ENCODE measurements at regions not wholly inside any gene's neighbourhood (a gene's known extent, or its start where the extent isn't known, plus 50 kb on each side); places are given as distances from the start of the nearest gene placed in this dataset.
"Not testable (repeated sequence)": the region's sequence is repeated elsewhere in the genome, so short reads cannot be mapped to it uniquely, and the experiment has no call there.

DNA sequence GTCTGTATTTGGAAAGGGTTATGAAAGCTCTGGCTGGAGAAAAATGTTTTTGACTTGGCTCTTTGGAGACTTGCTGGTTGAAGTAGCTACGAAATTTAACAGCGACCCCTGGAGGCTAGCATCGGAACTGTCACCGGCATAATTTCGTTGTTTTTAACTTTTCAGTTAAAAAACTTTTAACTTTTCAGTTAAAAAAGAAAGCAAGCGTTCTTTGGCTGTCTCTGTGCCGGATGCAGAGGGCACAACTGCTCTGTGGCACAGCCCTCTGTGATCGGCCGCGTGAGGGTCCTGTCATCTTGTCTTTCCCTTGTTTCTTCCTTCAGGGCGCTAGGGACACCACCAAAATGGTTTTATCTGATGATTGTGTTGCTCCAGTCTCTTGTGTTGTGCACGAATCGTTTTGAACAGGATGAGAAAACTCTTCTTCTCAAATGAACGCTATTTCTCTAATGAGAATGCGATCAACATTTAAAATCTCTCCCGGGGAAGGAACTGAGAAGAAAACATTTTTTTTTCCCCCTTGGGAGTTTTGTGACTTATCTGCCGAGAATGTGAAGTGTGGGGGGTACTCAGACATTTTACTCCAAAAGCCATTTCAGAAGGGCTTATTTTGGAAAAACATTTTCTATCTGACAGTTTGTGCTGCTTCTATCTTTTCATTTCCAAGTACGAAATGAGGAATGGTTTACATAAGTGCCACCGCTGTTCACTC, 57.1 kb downstream of the ADCYAP1 start:
- Mint-ChIP-seq H3K9me3 (no peaks in the 10 kb centered on the region), H3K4me3 (peak overlapping the region; percentile 0 to 65 (median 26)), H3K36me3 (no peaks in the 10 kb centered on the region), H3K4me1 (peaks cover 1 to 7% (median 5%) of the 10 kb centered on the region in 4 donors), H3K27me3 (peaks cover 10 to 44% (median 12%) of the 10 kb centered on the region in 5 donors), H3K27ac (peak overlapping the region in 3 of 10 donors; percentile 3 to 34 (median 19))
- POLR2A ChIA-PET, result no interaction called here
- peak in 1 of 2 donors; percentile 33 for ATAC-seq
- peak in 9 of 10 donors; percentile 2 to 70 (median 38) for DNase-seq

- DNase-seq, result no peak
- Mint-ChIP-seq H3K4me1 (peaks cover 1 to 7% (median 5%) of the 10 kb centered on the region in 4 donors), H3K27me3 (peaks cover 11 to 39% (median 11%) of the 10 kb centered on the region in 5 donors), H3K36me3 (no peaks in the 10 kb centered on the region), H3K4me3 (no peak overlapping the region), H3K27ac (no peak overlapping the region), H3K9me3 (no peaks in the 10 kb centered on the region)
- POLR2A ChIA-PET, result no interaction called here
- no peak for ATAC-seq
These were observed 58.6 kb downstream of the ADCYAP1 start for GRCh38 chr18:963276-963675.

DNA sequence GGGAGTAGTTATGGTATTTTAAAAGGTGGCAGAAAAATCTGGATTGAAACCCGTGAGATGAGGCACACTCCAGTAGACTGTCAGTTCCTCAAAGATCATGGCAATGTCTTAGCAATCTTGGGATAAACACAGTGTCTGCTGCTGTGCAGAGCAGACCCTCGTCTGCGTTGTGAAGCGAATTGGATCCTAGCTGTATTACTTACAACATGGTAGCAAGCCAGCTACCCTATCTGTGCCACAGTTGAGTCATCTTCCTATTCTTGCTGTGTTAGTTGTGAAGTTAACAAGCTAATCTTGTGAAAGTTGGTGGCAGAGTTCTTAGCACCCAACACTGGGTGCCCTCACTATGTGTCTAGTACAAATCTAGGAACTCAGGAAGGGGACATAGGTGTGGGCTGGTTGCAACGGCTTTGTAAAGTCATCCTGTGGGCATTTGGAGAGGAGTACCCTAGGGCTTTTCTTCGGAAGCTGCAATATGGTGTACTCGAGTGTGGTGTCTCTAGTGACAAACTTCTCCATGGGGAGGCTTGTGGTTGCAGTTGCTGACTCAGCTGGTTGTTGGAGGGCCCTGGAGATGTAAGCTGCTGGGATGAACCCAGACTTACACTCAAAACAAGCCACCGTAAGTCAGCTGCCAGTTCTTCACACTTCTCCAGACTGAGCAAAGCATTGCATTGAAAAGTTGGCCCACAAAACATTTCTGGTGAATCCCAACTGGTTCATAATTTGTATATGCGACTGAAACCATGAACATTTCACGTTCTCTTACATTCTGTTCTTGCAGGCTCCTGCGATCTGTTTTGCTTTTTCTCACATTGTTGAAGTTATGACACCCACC, 61.5 kb downstream of the ADCYAP1 start:
- Mint-ChIP-seq H3K36me3 (no peaks in the 10 kb centered on the region), H3K4me3 (no peak overlapping the region), H3K27ac (peak overlapping the region in 1 of 10 donors; percentile 53), H3K27me3 (peaks cover 6 to 32% (median 9%) of the 10 kb centered on the region in 5 donors), H3K4me1 (peaks cover 1 to 7% (median 5%) of the 10 kb centered on the region in 4 donors), H3K9me3 (peaks cover 0 to 7% (median 0%) of the 10 kb centered on the region in 9 donors)
- DNase-seq, result no peak
- POLR2A ChIA-PET, result no interaction called here
- ATAC-seq, result no peak

- H3K27me3 Mint-ChIP-seq, result peaks cover 6 to 32% (median 9%) of the 10 kb centered on the region in 5 donors
- peaks cover 0 to 7% (median 0%) of the 10 kb centered on the region in 9 donors for H3K9me3 Mint-ChIP-seq
- H3K4me1 Mint-ChIP-seq, result peaks cover 0 to 2% (median 1%) of the 10 kb centered on the region in 4 donors
- DNase-seq, result no peak
- peak overlapping the region in 1 of 10 donors; percentile 53 for H3K27ac Mint-ChIP-seq
- ATAC-seq, result no peak
- POLR2A ChIA-PET, result no interaction called here
- no peaks in the 10 kb centered on the region for H3K36me3 Mint-ChIP-seq
- H3K4me3 Mint-ChIP-seq, result no peak overlapping the region
These were observed 62.3 kb downstream of the ADCYAP1 start for GRCh38 chr18:966759-967576.

DNA sequence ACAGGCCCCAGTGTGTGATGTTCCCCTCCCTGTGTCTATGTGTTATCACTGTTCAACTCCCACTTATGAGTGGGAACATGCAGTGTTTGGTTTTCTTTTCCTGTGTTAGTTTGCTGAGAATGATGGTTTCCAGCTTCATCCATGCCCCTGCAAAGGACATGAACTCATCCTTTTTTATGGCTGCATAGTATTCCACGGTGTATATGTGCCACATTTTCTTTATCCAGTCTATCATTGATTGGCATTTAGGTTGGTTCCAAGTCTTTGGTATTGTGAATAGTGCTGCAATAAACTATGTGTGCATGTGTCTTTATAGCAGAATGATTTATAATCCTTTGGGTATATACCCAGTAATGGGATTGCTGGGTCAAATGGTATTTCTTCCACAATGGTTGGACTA, 64.2 kb downstream of the ADCYAP1 start:
- peaks cover 1 to 21% (median 5%) of the 10 kb centered on the region in 5 donors for H3K27me3 Mint-ChIP-seq
- POLR2A ChIA-PET, H3K27ac Mint-ChIP-seq, H3K4me3 Mint-ChIP-seq, H3K36me3 Mint-ChIP-seq, H3K9me3 Mint-ChIP-seq, ATAC-seq, H3K4me1 Mint-ChIP-seq, DNase-seq: not testable (repeated sequence)

- H3K4me3 Mint-ChIP-seq, DNase-seq, H3K4me1 Mint-ChIP-seq, POLR2A ChIA-PET, H3K36me3 Mint-ChIP-seq, H3K9me3 Mint-ChIP-seq, ATAC-seq: not testable (repeated sequence)
- Mint-ChIP-seq H3K27me3 (peaks cover 1 to 18% (median 5%) of the 10 kb centered on the region in 5 donors), H3K27ac (peak overlapping the region in 1 of 10 donors; percentile 69)
These were observed 64.6 kb downstream of the ADCYAP1 start for GRCh38 chr18:969311-969710.

- not testable (repeated sequence) for ATAC-seq, H3K4me3 Mint-ChIP-seq, DNase-seq
These were observed 69.9 kb downstream of the ADCYAP1 start for GRCh38 chr18:974606-975005.

GRCh38 chr18:976393-977128, 71.9 kb downstream of the ADCYAP1 start:
- H3K36me3 Mint-ChIP-seq, result peaks cover 2 to 17% (median 5%) of the 10 kb centered on the region in 3 donors
- peaks cover 3 to 13% (median 8%) of the 10 kb centered on the region in 5 donors for H3K27me3 Mint-ChIP-seq
- H3K4me3 Mint-ChIP-seq, result peak overlapping the region in 3 of 10 donors; percentile 0 to 66 (median 9)
- POLR2A ChIA-PET, DNase-seq, H3K4me1 Mint-ChIP-seq, ATAC-seq: not testable (repeated sequence)
- H3K27ac Mint-ChIP-seq, result peak overlapping the region in 1 of 10 donors; percentile 53
- H3K9me3 Mint-ChIP-seq, result peaks cover 0 to 30% (median 21%) of the 10 kb centered on the region in 9 donors

More at GRCh38 chr18:974606-975005, 69.9 kb downstream of the ADCYAP1 start:
- Mint-ChIP-seq H3K27me3 (peaks cover 3 to 24% (median 11%) of the 10 kb centered on the region in 5 donors), H3K36me3 (peaks cover 2 to 17% (median 5%) of the 10 kb centered on the region in 3 donors), H3K9me3 (peaks cover 0 to 33% (median 23%) of the 10 kb centered on the region in 9 donors)
- H3K27ac Mint-ChIP-seq, POLR2A ChIA-PET, H3K4me1 Mint-ChIP-seq: not testable (repeated sequence)

GRCh38 chr18:977327-977726, 72.7 kb downstream of the ADCYAP1 start:
- Mint-ChIP-seq H3K27me3 (peaks cover 3 to 13% (median 8%) of the 10 kb centered on the region in 5 donors), H3K36me3 (peaks cover 2 to 17% (median 5%) of the 10 kb centered on the region in 3 donors), H3K4me3 (peak overlapping the region in 2 of 10 donors; percentile 9 to 66), H3K9me3 (peaks cover 0 to 30% (median 21%) of the 10 kb centered on the region in 9 donors)
- POLR2A ChIA-PET, H3K4me1 Mint-ChIP-seq, ATAC-seq, H3K27ac Mint-ChIP-seq, DNase-seq: not testable (repeated sequence)

DNA sequence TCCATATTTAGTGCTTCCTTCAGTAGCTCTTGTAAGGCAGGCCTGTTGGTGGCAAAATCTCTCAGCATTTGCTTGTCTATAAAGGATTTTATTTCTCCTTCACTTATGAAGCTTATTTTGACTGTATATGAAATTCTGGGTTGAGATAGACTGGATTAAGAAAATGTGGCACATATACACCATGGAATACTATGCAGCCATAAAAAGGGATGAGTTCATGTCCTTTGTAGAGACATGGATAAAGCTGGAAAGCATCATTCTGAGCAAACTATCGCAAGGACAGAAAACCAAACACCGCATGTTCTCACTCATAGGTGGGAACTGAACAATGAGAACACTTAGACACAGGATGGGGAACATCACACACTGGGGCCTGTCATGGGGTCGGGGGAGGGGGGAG, 73.1 kb downstream of the ADCYAP1 start:
- H3K4me3 Mint-ChIP-seq, H3K4me1 Mint-ChIP-seq, DNase-seq, ATAC-seq, H3K27ac Mint-ChIP-seq, POLR2A ChIA-PET: not testable (repeated sequence)
- Mint-ChIP-seq H3K36me3 (peaks cover 2 to 17% (median 5%) of the 10 kb centered on the region in 3 donors), H3K27me3 (peaks cover 3 to 13% (median 8%) of the 10 kb centered on the region in 5 donors), H3K9me3 (peaks cover 0 to 30% (median 21%) of the 10 kb centered on the region in 9 donors)

DNA sequence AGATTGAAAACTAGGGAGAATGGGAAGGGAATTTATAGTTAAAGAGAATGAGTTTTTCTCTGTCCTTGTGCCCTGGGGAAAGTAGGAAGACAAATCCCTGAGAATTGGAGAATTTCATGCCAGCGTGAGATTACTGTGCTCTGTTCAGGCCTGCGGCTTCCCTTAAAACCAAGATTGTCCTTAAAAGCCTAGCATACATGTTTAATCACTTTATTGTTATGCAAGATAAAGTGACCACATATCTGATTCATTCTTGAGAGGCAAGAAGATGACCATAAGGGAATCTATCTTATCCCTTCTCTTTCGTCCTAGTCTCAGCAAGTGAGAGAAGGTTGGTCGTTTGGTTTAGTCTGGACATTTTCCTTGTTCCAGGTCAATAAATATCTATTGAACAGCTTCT, 75.9 kb downstream of the ADCYAP1 start:
- POLR2A ChIA-PET, result no interaction called here

More for the DNA sequence above, 75.9 kb downstream of the ADCYAP1 start:
- Mint-ChIP-seq H3K4me1 (no peaks in the 10 kb centered on the region), H3K4me3 (no peak overlapping the region), H3K27ac (no peak overlapping the region), H3K36me3 (peaks cover 2 to 17% (median 5%) of the 10 kb centered on the region in 3 donors), H3K27me3 (peaks cover 3 to 13% (median 8%) of the 10 kb centered on the region in 5 donors), H3K9me3 (peaks cover 0 to 30% (median 19%) of the 10 kb centered on the region in 9 donors)
- no peak for ATAC-seq
- no peak for DNase-seq
